Activated CD4-positive, alpha-beta T cell treated with anti-CD3 and anti-CD28 coated beads for 36 hours (primary cell): ENCODE measurements at regions not wholly inside any gene's neighbourhood (a gene's known extent, or its start where the extent isn't known, plus 50 kb on each side); places are given as distances from the start of the nearest gene placed in this dataset.

Experiments used
- ATAC-seq: fragments of 200-7000 bp; cut with Tn5 transposase; one replicate; pipeline ENCODE4 v1.10.0; 2021; ENCODE audit warnings: mild to moderate bottlenecking, moderate library complexity
- CTCF ChIA-PET: fragments of 350-600 bp; sonication (Branson Sonifier 250); formaldehyde crosslinking; loops from one replicate; lab custom pipeline; 2021; ENCODE audit warnings: antibody characterized with exemption; lab: Charles Lee
- POLR2A ChIA-PET: fragments of 350-600 bp; sonication (Branson Sonifier 250); formaldehyde crosslinking; loops from one replicate; lab custom pipeline; 2021; ENCODE audit warnings: antibody characterized with exemption, inconsistent platforms; lab: Charles Lee
- DNase-seq: peaks from one replicate; pipeline ENCODE4 v3.0.0-alpha.2; 2020
- H3K27ac Mint-ChIP-seq: one replicate; pipeline ENCODE4 v1.8.0; 2021; ENCODE audit warnings: mixed read lengths
- H3K27me3 Mint-ChIP-seq: one replicate; pipeline ENCODE4 v1.8.0; 2021; ENCODE audit warnings: mixed read lengths
- H3K36me3 Mint-ChIP-seq: one replicate; pipeline ENCODE4 v1.8.0; 2021; ENCODE audit warnings: low read depth, mixed read lengths
- H3K4me1 Mint-ChIP-seq: one replicate; pipeline ENCODE4 v1.8.0; 2021; ENCODE audit warnings: mixed read lengths
- H3K4me3 Mint-ChIP-seq: one replicate; pipeline ENCODE4 v1.8.0; 2021; ENCODE audit warnings: mild to moderate bottlenecking, moderate library complexity, mixed read lengths
- H3K9me3 Mint-ChIP-seq: one replicate; pipeline ENCODE4 v1.8.0; 2021; ENCODE audit warnings: low read depth, mixed read lengths
- intact Hi-C, 2 experiments: fragments of 100-400 bp; cut with DNase I in 1 of 2; cut with micrococcal nuclease in 1 of 2; formaldehyde crosslinking; loops; one replicate each; pipeline versions ENCODE4 v1.14.2 to v1.15.1; 2022 to 2024; cut with DNase I, micrococcal nuclease

DNA sequence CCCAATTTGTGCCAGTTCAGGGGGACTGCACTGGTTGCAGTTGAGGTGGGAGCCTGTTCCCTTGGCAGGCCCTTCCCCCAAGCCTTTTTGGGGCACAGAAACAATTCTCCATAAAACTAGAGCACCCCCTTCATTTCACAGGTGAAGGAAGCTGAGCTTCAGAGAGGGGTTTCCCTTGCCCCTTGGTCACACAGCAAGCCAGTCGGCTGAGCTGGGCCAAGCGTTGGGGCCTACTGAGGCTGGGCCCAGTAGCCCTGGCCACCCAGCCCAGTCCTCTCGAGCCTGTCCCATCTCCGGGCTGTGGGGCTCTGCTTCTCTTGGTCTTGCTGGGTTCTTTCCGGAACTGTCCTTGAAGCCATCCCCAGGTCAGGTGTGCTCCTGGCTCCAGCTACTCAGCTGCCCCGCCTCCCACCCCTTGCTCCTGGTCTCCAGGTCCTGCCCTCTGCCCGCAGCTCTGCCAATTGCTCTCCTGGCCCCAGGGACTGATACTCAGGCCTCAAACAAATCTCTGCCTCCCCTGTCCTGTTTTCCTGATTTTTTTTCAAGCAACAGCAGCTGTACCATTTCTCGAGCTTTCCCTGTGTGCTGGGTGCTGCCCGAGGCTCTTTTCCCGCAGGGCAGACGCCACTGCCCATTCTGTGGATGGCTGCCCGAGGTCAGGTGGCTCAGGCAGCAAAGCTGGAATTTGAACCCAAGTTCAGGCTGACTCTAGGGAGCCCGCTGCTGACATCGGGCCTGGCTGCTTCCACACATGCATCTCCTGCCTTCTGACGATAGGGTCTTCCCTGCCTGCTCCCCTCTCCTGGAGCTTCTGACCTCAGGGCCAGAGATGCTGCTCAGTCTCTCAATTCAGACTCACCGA is 87.4 kb upstream of the NKD1 start:
- intact Hi-C loops, result no loop called here
- Mint-ChIP-seq H3K27ac (no peak overlapping the region), H3K4me3 (no peak overlapping the region), H3K9me3 (no peaks in the 10 kb centered on the region), H3K36me3 (no peaks in the 10 kb centered on the region), H3K27me3 (peaks cover 4% of the 10 kb centered on the region), H3K4me1 (peaks cover 10% of the 10 kb centered on the region)
- ChIA-PET CTCF (interaction anchor here (0.6 to 2.5 kb wide), 3 partner anchors 12 to 151 kb away, joined by 3 to 8 read pairs (median 5); no protein-coding TSS in a partner anchor), POLR2A (no interaction called here)
- DNase-seq (no peak), ATAC-seq (no peak)

- Mint-ChIP-seq H3K27ac (no peak overlapping the region), H3K9me3 (no peaks in the 10 kb centered on the region), H3K4me3 (no peak overlapping the region), H3K27me3 (peaks cover 4% of the 10 kb centered on the region), H3K36me3 (no peaks in the 10 kb centered on the region), H3K4me1 (peaks cover 10% of the 10 kb centered on the region)
- intact Hi-C loops, result no loop called here
- CTCF ChIA-PET, result interaction anchor here (0.7 to 2.5 kb wide), 3 partner anchors 13 to 810 kb away, joined by 3 to 8 read pairs (median 3); no protein-coding TSS in a partner anchor
- no peak for DNase-seq
- no peak for ATAC-seq
- POLR2A ChIA-PET, result no interaction called here
Observed at GRCh38 chr16:50459496-50460080, 88.6 kb upstream of the NKD1 start.

GRCh38 chr16:50458667-50459495 is 89.3 kb upstream of the NKD1 start:
- DNase-seq, result no peak
- Mint-ChIP-seq H3K27me3 (peaks cover 4% of the 10 kb centered on the region), H3K36me3 (no peaks in the 10 kb centered on the region), H3K27ac (no peak overlapping the region), H3K4me1 (peaks cover 10% of the 10 kb centered on the region), H3K9me3 (no peaks in the 10 kb centered on the region), H3K4me3 (no peak overlapping the region)
- POLR2A ChIA-PET, result no interaction called here
- intact Hi-C loops, result no loop called here
- ATAC-seq, result no peak
- CTCF ChIA-PET, result interaction anchor here (0.9 to 2.5 kb wide), 2 partner anchors 14 to 132 kb away, joined by 3 to 8 read pairs; no protein-coding TSS in a partner anchor

GRCh38 chr16:50457979-50458491 is 89.2 kb upstream of the BRD7 start:
- intact Hi-C loops, result no loop called here

DNA sequence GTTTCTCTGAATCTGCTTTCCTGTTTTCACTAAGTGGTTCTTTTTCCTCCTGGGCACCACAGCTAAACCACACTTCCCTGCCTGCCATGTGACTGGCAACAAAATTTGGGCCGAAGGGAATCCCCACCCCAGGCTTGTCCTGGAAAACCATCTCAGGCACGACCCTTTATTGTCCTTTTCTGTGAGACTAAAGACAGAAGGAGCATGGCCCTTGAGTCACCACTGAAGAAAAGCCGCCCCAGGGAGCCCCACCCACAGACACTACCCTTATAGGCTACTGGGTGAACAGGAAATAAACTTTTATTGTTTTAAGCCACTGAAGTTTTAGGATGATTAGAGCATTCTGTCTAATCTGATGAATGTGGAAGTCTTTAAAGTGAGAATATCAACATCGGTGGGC is 88.6 kb upstream of the BRD7 start:
- Mint-ChIP-seq H3K4me3 (no peak overlapping the region), H3K27ac (no peak overlapping the region), H3K36me3 (no peaks in the 10 kb centered on the region), H3K9me3 (no peaks in the 10 kb centered on the region), H3K27me3 (peaks cover 2% of the 10 kb centered on the region), H3K4me1 (peaks cover 10% of the 10 kb centered on the region)
- ChIA-PET POLR2A (no interaction called here), CTCF (interaction anchor here (0.6 to 1.1 kb wide), 3 partner anchors 40 to 208 kb away, joined by 3 to 4 read pairs (median 4); no protein-coding TSS in a partner anchor)
- ATAC-seq, result peak; percentile 72
- intact Hi-C loops, result no loop called here
- peak; percentile 26 for DNase-seq

More at GRCh38 chr16:50457979-50458491, 89.2 kb upstream of the BRD7 start:
- ChIA-PET CTCF (interaction anchor here (0.6 to 1.1 kb wide), 2 partner anchors 60 to 208 kb away, joined by 3 to 4 read pairs; no protein-coding TSS in a partner anchor), POLR2A (no interaction called here)
- Mint-ChIP-seq H3K27ac (no peak overlapping the region), H3K9me3 (no peaks in the 10 kb centered on the region), H3K36me3 (no peaks in the 10 kb centered on the region), H3K4me3 (no peak overlapping the region), H3K4me1 (peaks cover 10% of the 10 kb centered on the region), H3K27me3 (peaks cover 4% of the 10 kb centered on the region)
- ATAC-seq, result no peak
- DNase-seq, result peak; percentile 21

DNA sequence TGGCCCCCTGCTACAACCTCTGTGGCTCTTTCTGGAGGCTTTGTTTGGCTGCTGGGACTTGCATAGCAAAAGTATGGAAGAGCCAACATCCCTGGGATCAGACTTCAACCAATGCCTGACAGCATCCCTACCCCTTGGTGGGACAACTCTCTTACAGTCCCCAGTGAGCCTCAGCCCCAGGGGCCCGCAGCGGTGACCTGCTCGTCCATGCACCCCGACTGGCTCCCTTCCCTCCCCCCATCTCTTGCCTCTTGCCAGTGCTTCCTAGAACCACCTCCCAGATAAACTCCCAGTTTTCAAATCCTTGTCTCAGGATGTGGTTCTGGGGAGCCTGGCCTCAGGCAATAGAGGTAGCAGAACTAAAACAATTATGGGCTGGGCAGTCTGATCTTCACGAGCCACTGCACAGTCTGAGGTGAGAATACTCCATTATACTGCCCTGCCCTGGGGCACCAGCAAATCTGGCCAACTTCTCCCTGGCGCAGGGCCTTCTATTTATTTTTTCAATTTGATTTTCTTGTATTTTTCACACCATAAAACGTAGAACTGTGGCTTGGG is 86.6 kb upstream of the BRD7 start:
- H3K36me3 Mint-ChIP-seq, result no peaks in the 10 kb centered on the region
- ChIA-PET CTCF (no interaction called here), POLR2A (no interaction called here)
- no peak overlapping the region for H3K4me3 Mint-ChIP-seq
- H3K9me3 Mint-ChIP-seq, result no peaks in the 10 kb centered on the region
- no peak for DNase-seq
- H3K4me1 Mint-ChIP-seq, result peaks cover 10% of the 10 kb centered on the region
- H3K27ac Mint-ChIP-seq, result no peak overlapping the region
- no peak for ATAC-seq
- intact Hi-C loops, result no loop called here
- H3K27me3 Mint-ChIP-seq, result peaks cover 2% of the 10 kb centered on the region

DNA sequence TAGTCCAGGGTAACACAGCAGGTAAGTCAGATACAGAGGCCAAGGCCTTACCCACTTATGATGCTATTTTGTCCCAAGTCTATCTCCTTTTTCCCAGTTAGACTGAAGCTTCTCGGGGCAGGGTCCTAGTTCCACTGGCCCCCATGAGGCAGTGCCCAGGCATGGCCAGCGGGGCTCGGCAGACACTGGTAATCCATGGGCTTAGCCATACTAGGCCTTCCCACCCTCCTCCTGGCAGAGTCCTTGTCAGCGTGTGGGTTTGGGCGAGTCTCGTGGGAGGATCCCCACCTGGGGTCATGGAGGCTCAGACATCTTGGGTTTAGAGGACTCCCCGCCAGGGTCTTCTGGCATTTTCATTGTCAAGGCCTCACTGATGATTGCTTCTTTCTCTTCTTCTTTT is 84.7 kb upstream of the BRD7 start:
- H3K9me3 Mint-ChIP-seq, result no peaks in the 10 kb centered on the region
- intact Hi-C loops, result no loop called here
- H3K27ac Mint-ChIP-seq, result no peak overlapping the region
- DNase-seq (no peak), ATAC-seq (no peak)
- ChIA-PET POLR2A (no interaction called here), CTCF (no interaction called here)
- no peaks in the 10 kb centered on the region for H3K36me3 Mint-ChIP-seq
- peaks cover 10% of the 10 kb centered on the region for H3K4me1 Mint-ChIP-seq
- peaks cover 2% of the 10 kb centered on the region for H3K27me3 Mint-ChIP-seq
- no peak overlapping the region for H3K4me3 Mint-ChIP-seq

GRCh38 chr16:50451951-50452508 is 83.2 kb upstream of the BRD7 start:
- CTCF ChIA-PET, result interaction anchor here (0.7 to 0.8 kb wide), 2 partner anchors 10 to 193 kb away, joined by 3 read pairs; no protein-coding TSS in a partner anchor
- POLR2A ChIA-PET, result interaction anchor here (1.0 kb wide), 1 partner anchor 10 kb away, joined by 3 read pairs; no protein-coding TSS in a partner anchor
- DNase-seq (no peak), ATAC-seq (no peak)
- peaks cover 2% of the 10 kb centered on the region for H3K27me3 Mint-ChIP-seq
- H3K4me3 Mint-ChIP-seq, result no peak overlapping the region
- no peaks in the 10 kb centered on the region for H3K9me3 Mint-ChIP-seq
- no peak overlapping the region for H3K27ac Mint-ChIP-seq
- intact Hi-C loops, result no loop called here
- no peaks in the 10 kb centered on the region for H3K36me3 Mint-ChIP-seq
- peaks cover under 1% of the 10 kb centered on the region for H3K4me1 Mint-ChIP-seq

- ATAC-seq (no peak), DNase-seq (no peak)
- CTCF ChIA-PET, result interaction anchor here (0.6 to 1.8 kb wide), 3 partner anchors 9 to 552 kb away, joined by 3 to 8 read pairs (median 4); no protein-coding TSS in a partner anchor
- POLR2A ChIA-PET, result interaction anchor here (0.7 to 1.0 kb wide), 2 partner anchors 9 to 92 kb away, joined by 3 read pairs; no protein-coding TSS in a partner anchor
- Mint-ChIP-seq H3K36me3 (no peaks in the 10 kb centered on the region), H3K27me3 (no peaks in the 10 kb centered on the region), H3K4me3 (no peak overlapping the region), H3K27ac (no peak overlapping the region), H3K4me1 (no peaks in the 10 kb centered on the region), H3K9me3 (no peaks in the 10 kb centered on the region)
- intact Hi-C loops, result no loop called here
Observed at GRCh38 chr16:50450957-50451356, 82.2 kb upstream of the BRD7 start.

DNA sequence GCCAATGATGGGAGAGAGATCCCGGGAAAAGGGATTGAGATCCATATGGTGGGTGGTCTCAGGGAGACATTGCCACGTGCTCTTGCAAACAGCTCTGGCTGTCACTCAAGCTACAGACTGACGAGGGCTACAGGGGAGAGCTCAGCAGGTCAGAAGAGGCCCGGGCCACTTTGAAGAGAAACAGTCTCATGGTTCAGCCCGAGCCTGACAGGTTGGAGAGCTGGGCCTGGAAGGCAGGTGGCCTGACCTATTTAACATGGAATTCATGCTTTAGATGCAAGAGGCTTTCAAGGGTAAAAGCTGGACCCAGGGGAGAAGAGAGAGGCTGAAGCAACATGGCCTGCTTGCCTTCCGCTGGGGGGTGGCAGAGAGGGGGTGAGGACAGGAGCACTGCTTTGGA is 81.0 kb upstream of the BRD7 start:
- intact Hi-C loops, result no loop called here
- no peaks in the 10 kb centered on the region for H3K36me3 Mint-ChIP-seq
- DNase-seq (no peak), ATAC-seq (no peak)
- H3K9me3 Mint-ChIP-seq, result no peaks in the 10 kb centered on the region
- ChIA-PET POLR2A (no interaction called here), CTCF (interaction anchor here (1.1 to 1.8 kb wide), 3 partner anchors 8 to 357 kb away, joined by 3 to 8 read pairs (median 4); no protein-coding TSS in a partner anchor)
- no peaks in the 10 kb centered on the region for H3K4me1 Mint-ChIP-seq
- no peak overlapping the region for H3K27ac Mint-ChIP-seq
- H3K4me3 Mint-ChIP-seq, result no peak overlapping the region
- H3K27me3 Mint-ChIP-seq, result no peaks in the 10 kb centered on the region
